ENCODE measurements at regions not wholly inside any gene's neighbourhood (a gene's known extent, or its start where the extent isn't known, plus 50 kb on each side); places are given as distances from the start of the nearest gene placed in this dataset.

DNA sequence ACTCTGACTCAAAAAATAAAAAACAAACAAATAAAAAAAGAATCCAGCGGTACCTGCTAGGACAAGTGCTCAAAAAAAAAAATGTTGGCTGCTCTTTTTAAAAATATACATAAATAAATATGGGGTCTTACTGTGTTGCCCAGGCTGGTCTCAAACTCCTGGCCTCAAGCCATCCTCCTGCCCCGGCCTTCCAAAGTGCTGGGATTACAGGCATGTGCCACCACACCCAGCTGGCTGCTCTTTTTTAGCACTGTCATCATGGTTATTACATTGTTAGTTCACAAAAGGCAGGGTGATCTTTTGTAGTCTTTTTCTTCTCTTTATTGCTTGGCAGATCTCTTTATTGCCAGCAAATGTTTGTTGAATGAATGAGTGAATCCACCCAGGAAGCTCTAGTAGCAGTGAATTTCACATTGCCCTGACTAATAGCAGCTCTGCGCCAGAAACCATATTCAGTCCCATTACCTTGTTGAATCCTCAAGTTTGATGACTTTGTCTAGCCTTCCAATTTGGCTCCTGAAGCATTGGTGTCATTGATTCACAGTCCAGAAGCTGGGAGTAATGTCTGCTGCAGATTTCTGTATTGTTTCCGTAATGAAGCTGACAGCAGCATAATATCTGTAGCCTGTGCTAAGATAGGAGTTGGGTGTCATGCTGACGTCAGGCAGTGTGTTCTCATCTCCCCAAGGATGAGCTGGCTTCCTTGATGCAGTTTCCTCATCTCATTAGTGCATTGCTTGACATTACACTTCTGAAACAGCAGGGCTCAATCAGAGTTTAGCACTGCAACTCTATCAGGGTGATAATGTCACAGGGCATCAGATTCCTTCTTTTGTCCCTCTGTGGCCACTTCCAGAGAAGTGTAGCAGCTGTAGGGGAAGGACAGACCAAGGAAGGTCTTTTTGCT lies 84.9 kb upstream of the TGM3 start:
- H3K9me3 ChIP-seq = no peaks in the 10 kb centered on the region
- WGBS, 2 donors (ENCODE audit: low coverage in 1 of 2) = 53 to 59% methylated on average over 4 to 5 of the region's 5 CpGs
- H3K27me3 ChIP-seq = peaks cover 78% of the 10 kb centered on the region
- H3K27ac ChIP-seq = no peak overlapping the region
- TF ChIP-seq POLR2AphosphoS5 (IDR thresholded peaks at IDR 0.05) (no peak), POLR2A (IDR thresholded peaks at IDR 0.05) (no peak), EP300 (IDR thresholded peaks at IDR 0.05) (no peak)
- TF ChIP-seq, protein P1, sequence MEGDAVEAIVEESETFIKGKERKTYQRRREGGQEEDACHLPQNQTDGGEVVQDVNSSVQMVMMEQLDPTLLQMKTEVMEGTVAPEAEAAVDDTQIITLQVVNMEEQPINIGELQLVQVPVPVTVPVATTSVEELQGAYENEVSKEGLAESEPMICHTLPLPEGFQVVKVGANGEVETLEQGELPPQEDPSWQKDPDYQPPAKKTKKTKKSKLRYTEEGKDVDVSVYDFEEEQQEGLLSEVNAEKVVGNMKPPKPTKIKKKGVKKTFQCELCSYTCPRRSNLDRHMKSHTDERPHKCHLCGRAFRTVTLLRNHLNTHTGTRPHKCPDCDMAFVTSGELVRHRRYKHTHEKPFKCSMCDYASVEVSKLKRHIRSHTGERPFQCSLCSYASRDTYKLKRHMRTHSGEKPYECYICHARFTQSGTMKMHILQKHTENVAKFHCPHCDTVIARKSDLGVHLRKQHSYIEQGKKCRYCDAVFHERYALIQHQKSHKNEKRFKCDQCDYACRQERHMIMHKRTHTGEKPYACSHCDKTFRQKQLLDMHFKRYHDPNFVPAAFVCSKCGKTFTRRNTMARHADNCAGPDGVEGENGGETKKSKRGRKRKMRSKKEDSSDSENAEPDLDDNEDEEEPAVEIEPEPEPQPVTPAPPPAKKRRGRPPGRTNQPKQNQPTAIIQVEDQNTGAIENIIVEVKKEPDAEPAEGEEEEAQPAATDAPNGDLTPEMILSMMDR (IDR thresholded peaks at IDR 0.05) = no peak
- no peaks in the 10 kb centered on the region for H3K36me3 ChIP-seq
- H3K4me1 ChIP-seq = peaks cover 0 to 13% (median 0%) of the 10 kb centered on the region in 3 donors
- peak; percentile 67 for ATAC-seq
- H3K4me3 ChIP-seq = no peak overlapping the region

DNA sequence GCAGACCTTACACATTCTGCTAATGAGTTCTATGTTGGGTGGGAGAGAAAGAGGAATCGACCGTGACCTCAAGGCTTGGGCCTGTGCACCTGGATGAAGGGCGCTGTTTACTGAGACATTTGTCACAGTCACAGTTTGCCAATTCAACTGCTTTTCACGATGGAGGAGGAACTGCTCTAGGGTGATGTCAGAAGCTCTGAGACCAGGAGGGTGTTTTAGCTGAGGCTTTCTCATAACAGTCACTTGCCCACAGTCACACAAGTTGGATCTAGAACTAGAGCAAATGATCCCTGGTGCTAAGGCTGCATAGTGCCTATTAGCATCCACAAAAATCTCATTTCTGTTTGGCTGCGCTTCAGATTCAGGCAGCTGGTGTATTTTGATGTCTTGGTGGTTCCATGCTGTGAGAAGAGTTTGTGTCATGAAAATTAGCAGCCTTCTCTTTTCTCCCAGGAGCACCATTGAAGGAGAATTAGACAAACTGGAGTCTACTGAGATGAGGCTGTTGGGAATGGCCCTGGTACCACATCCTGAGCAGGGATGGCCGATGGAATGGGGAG lies 83.3 kb upstream of the TGM3 start:
- H3K4me1 ChIP-seq = peaks cover 0 to 5% (median 0%) of the 10 kb centered on the region in 3 donors
- H3K36me3 ChIP-seq = no peaks in the 10 kb centered on the region
- no peaks in the 10 kb centered on the region for H3K9me3 ChIP-seq
- no peak overlapping the region for H3K27ac ChIP-seq
- 78% methylated on average over 6 of the region's 6 CpGs; no CpG with 5 or more reads in 1 of the 2 donors for WGBS, 2 donors (ENCODE audit: low coverage in 1 of 2)
- H3K27me3 ChIP-seq = peaks cover 66% of the 10 kb centered on the region
- H3K4me3 ChIP-seq = no peak overlapping the region
- TF ChIP-seq POLR2A (IDR thresholded peaks at IDR 0.05) = no peak
- no peak for ATAC-seq

DNA sequence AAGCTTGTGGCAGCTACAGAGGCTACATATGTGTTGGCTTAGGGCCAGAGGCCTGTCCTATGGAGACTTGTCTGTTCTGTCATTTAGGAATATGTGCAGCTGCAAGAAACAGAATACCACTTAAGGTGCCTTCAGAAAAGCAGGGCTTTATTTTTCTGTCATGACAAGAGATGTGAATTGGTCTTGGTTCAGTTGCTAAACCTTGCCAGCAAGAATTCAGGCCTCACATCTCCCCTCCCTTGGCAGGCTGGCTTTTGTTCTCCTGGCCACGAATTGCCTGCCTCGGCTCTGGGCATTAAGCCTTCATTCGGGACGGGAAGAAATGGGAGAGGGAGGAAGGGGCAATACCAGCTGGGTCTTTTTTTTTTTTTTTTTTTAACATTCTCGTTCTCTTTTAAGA lies 82.4 kb upstream of the TGM3 start:
- H3K4me1 ChIP-seq = no peaks in the 10 kb centered on the region
- no peak overlapping the region for H3K27ac ChIP-seq
- H3K4me3 ChIP-seq = no peak overlapping the region
- TF ChIP-seq, protein P1 (IDR thresholded peaks at IDR 0.05) = no peak
- TF ChIP-seq POLR2AphosphoS5 (IDR thresholded peaks at IDR 0.05) = no peak
- H3K36me3 ChIP-seq = no peaks in the 10 kb centered on the region
- no peaks in the 10 kb centered on the region for H3K9me3 ChIP-seq
- WGBS, 2 donors (ENCODE audit: low coverage in 1 of 2) = 27 to 55% methylated on average over 5 of the region's 5 CpGs
- ATAC-seq = no peak
- H3K27me3 ChIP-seq = peaks cover 57% of the 10 kb centered on the region

DNA sequence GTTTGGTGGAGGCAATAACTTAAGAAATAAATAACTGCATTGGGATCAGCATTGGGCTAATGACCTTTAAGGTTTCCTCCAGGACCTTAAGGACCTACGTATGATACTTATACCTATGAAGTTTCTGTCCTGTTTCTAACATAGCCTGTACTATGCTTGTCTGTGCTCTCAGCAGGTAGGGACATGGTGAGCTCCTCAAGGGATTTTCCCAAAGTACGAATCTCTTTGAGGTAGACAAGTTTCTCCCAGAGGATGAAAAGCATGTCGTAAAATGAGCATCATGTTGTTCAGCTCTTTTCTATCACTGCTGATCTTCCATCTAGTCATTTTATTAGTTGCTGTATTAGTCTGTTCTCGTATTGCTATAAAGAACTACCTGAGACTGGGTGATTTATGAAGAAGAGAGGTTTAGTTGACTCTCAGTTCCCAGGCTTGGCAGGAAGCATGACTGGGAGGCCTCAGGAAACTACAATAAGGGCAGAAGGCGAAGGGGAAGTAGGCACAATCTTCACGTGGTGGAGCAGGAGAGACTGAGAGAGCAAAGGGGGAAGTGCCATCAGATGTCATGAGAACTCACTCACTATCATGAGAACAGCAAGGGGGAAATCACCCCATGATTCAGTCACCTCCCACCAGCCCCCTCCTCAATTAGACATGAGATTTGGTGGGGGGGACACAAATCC lies 77.8 kb upstream of the TGM3 start:
- TF ChIP-seq, protein P1 (IDR thresholded peaks at IDR 0.05) = no peak
- TF ChIP-seq POLR2AphosphoS5 (IDR thresholded peaks at IDR 0.05) = no peak
- no peak for TF ChIP-seq EP300 (IDR thresholded peaks at IDR 0.05)
- TF ChIP-seq POLR2A (IDR thresholded peaks at IDR 0.05) = no peak
- H3K27ac ChIP-seq = no peak overlapping the region
- H3K9me3 ChIP-seq = peaks cover 0 to 11% (median 0%) of the 10 kb centered on the region in 3 donors
- no peaks in the 10 kb centered on the region for H3K4me1 ChIP-seq
- no peak for ATAC-seq
- WGBS, 2 donors (ENCODE audit: low coverage in 1 of 2) = 54 to 75% methylated on average over 4 to 6 of the region's 6 CpGs
- H3K4me3 ChIP-seq = no peak overlapping the region
- no peaks in the 10 kb centered on the region for H3K36me3 ChIP-seq
- H3K27me3 ChIP-seq = peaks cover 13% of the 10 kb centered on the region

DNA sequence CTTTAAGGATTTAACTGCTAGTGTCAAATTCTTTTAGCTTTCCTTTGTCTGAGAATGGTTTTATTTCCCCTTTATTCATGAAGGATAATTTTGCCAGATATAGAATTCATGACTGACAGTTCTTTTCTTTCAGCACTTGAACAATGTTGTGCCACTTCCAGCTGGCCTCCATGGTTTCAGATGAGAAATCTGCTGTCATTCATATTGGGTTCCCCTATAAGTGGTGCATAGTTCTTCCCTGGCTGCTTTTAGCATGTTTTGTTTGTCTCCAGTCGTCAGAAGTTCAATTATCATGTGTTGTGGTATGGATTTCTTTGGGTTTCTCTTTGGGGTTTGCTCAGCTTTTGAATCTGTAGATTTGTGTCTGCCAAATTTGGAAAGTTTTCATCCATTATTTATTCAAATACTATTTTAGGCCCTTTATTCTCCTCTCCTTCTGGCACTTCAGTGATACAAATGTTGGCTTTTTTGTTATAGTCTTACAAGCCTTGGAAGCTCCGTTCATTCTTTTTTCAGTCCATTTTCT lies 76.3 kb upstream of the TGM3 start:
- Histone ChIP-seq H3K27me3 (peaks cover 10% of the 10 kb centered on the region), H3K36me3 (no peaks in the 10 kb centered on the region), H3K27ac (no peak overlapping the region), H3K9me3 (peaks cover 0 to 11% (median 0%) of the 10 kb centered on the region in 3 donors), H3K4me3 (no peak overlapping the region), H3K4me1 (no peaks in the 10 kb centered on the region)
- TF ChIP-seq, protein P1 (IDR thresholded peaks at IDR 0.05) = no peak
- no peak for TF ChIP-seq EP300 (IDR thresholded peaks at IDR 0.05)
- no peak for ATAC-seq
- 81 to 84% methylated on average over 2 of the region's 2 CpGs for WGBS, 2 donors (ENCODE audit: low coverage in 1 of 2)
